Astrocyte of the spinal cord (primary cell): ENCODE measurements at regions not wholly inside any gene's neighbourhood (a gene's known extent, or its start where the extent isn't known, plus 50 kb on each side); places are given as distances from the start of the nearest gene placed in this dataset.

Source experiments
- DNase-seq: peaks from one replicate; pipeline ENCODE4 v3.0.0; 2011; ENCODE audit warnings: low read depth, low spot score
- H3K4me3 ChIP-seq: 2 replicates; pipeline ENCODE4 v1.5.1; 2011; ENCODE audit warnings: low read depth, mild to moderate bottlenecking, low read length, moderate library complexity
- in situ Hi-C: cut with HindIII; loops from 2 replicates; pipeline ENCODE4 v1.10.0; 2017; ENCODE audit warnings: low sequenced_read_pairs
- TF ChIP-seq, protein P1 (sequence below): IDR thresholded peaks from 2 replicates; pipeline ENCODE4 v1.5.1; 2012; ENCODE audit warnings: low read depth, mild to moderate bottlenecking, low read length, inconsistent platforms

- no peak for DNase-seq
- in situ Hi-C loops: no loop called here
- TF ChIP-seq, protein P1, sequence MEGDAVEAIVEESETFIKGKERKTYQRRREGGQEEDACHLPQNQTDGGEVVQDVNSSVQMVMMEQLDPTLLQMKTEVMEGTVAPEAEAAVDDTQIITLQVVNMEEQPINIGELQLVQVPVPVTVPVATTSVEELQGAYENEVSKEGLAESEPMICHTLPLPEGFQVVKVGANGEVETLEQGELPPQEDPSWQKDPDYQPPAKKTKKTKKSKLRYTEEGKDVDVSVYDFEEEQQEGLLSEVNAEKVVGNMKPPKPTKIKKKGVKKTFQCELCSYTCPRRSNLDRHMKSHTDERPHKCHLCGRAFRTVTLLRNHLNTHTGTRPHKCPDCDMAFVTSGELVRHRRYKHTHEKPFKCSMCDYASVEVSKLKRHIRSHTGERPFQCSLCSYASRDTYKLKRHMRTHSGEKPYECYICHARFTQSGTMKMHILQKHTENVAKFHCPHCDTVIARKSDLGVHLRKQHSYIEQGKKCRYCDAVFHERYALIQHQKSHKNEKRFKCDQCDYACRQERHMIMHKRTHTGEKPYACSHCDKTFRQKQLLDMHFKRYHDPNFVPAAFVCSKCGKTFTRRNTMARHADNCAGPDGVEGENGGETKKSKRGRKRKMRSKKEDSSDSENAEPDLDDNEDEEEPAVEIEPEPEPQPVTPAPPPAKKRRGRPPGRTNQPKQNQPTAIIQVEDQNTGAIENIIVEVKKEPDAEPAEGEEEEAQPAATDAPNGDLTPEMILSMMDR: no peak
- no peak overlapping the region for H3K4me3 ChIP-seq
Observed at GRCh38 chr5:52107210-52107905, 680.4 kb upstream of the ITGA1 start.

GRCh38 chr5:52119768-52120167, 667.9 kb upstream of the ITGA1 start:
- TF ChIP-seq, protein P1: no peak
- in situ Hi-C loops: no loop called here
- no peak overlapping the region for H3K4me3 ChIP-seq
- no peak for DNase-seq

DNA sequence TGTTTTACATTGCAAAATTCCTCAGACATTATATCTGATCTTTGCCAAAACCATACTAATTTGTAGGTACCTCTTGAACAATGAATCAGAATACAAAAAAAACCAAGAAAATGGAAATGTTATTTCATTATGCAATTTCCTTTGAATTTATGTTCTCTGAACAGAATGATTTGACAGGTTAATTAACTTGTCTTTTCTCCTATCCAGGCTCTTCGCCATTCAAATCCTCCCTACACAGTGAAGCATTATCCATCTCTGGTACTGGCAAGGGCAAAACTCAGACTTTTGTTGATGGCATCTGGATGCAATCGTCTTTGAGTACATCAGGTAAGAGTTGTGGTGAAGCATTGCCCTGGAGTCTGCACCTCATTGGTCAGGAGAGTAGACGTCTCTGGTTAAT, 655.7 kb upstream of the ITGA1 start:
- in situ Hi-C loops: no loop called here
- no peak for DNase-seq
- H3K4me3 ChIP-seq: no peak overlapping the region
- TF ChIP-seq, protein P1: no peak

DNA sequence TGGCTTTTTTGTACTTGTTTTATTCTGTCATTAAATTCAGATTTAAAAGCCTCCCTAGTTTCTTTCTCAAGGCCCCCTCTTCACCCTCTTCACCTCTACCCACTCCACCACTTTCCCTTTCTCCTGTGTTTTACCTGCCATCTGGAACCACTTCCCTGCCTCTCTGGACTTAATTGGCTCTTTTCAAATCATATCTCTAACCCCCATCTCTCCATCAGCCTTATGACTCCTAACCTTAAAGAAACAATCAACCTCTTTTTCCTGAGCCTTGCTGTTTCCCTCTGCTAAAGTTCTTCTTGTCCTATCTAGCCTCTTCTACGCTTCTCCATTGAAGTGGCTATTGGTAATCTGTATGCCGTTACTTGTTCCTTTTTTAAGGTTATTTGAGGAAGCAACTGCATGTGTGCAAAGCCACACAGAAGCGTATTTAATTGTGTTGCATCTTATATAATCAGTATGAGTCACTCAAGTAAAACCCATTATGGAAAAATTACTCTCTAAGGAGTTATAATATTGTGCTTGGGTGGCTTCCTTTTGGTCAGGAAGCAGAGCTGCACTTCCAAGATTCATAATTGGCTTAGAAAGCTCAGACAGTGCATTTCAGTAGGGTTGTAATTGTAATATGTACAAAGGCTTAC, 653.6 kb upstream of the ITGA1 start:
- in situ Hi-C loops: no loop called here
- no peak overlapping the region for H3K4me3 ChIP-seq
- no peak for DNase-seq
- TF ChIP-seq, protein P1: no peak

- no peak overlapping the region for H3K4me3 ChIP-seq
- in situ Hi-C loops: no loop called here
- DNase-seq: no peak
- TF ChIP-seq, protein P1: no peak
Observed at GRCh38 chr5:52139888-52140615, 647.7 kb upstream of the ITGA1 start.

DNA sequence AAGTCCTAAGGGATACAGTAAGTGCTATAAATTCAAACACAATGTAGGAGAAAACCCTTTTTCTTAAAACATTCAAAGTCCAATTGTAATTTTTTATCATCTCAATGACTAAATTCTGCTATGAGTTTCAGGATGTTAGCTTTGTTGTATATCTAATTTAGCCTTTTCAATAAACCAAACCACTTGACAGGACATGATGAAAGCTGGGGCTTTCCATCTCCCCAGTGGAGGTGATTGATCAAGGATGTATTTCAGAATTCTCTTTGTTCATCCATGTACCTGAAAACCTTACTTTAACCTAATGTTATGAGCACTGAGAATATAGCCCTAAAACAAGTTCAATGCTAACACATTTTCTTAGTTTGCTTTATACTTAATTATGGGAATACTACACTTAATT, 639.0 kb upstream of the ITGA1 start:
- TF ChIP-seq, protein P1: no peak
- no peak for DNase-seq

More for the DNA sequence above, 639.0 kb upstream of the ITGA1 start:
- in situ Hi-C loops: no loop called here
- no peak overlapping the region for H3K4me3 ChIP-seq
